ENCODE measurements at regions not wholly inside any gene's neighbourhood (a gene's known extent, or its start where the extent isn't known, plus 50 kb on each side); places are given as distances from the start of the nearest gene placed in this dataset.
"Not testable (repeated sequence)": the region's sequence is repeated elsewhere in the genome, so short reads cannot be mapped to it uniquely, and the experiment has no call there.

DNA sequence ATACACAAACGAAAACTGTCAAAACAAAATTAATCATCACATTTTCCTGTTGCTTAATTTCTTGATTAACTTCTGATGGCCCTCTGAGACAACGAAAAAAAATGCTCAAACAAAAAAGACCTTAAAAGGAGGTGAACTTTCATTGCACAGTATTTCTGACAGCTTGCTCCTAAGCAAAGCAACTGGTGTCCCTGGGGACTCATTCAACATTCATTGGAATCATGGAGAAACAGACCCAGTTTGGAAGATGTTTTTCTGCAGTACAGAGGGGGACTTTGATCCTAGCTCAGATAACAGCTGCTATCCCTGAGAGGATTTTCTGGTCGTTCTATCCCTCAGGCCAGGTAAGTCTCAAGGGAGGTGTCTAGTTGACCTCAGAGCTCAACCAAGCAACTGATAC is 378.7 kb upstream of the ATP11B start:
- no peak for DNase-seq

DNA sequence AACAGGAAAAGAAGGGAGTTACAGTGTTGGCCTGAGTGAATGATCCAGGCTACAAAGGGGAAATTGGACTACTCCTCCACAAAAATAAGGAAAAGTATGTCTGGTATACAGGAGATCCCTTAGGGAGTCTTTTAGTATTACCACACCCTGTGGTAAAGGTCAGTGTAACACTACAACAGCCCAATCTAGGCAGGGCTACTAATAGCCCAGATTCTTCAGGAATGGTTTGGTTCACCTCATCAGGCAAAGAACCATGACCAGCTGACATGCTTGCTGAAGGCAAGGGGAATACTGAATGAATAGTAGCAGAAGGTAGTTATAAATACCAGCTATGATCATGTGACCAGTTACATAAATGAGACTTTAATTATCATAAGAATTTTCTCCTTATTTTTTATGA is 372.6 kb upstream of the ATP11B start:
- DNase-seq = no peak

DNA sequence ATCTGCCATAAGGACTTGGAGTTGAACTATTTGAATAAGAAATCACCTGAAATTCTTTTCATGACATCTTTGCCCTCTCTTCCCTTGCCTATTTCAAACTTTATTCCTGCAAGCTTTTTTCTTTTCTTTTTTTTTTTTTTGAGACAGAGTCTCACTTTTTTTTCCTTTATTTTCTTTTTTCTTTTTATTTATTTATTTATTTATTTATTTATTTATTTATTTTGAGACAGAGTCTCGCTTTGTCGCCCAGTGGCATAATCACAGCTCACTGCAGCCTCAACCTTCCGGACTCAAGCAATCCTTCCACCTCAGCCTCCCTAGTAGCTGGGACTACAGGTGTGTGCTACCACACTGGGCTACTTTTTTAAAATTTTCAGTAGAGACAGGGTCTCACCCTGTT is 369.3 kb upstream of the ATP11B start:
- no peak for DNase-seq

DNA sequence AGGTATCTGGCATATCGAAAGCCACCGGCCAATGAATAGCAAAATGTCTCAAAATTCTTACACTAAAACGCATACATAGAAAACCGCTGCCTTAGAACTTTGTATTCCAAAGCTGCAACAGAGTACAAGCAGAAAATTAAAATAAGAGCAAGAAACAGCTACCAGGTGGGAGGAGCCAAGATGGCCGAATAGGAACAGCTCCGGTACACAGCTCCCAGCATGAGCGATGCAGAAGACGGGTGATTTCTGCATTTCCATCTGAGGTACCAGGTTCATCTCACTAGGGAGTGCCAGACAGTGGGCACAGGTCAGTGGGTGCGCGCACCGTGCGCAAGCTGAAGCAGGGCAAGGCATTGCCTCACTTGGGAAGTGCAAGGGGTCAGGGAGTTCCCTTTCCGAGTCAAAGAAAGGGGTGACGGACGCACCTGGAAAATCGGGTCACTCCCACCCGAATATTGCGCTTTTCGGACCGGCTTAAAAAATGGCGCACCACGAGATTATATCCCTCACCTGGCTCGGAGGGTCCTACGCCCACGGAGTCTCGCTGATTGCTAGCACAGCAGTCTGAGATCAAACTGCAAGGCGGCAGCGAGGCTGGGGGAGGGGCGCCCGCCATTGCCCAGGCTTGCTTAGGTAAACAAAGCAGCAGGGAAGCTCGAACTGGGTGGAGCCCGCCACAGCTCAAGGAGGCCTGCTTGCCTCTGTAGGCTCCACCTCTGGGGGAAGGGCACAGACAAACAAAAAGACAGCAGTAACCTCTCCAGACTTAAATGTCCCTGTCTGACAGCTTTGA is 367.2 kb upstream of the ATP11B start:
- DNase-seq = peak; percentile 50

DNA sequence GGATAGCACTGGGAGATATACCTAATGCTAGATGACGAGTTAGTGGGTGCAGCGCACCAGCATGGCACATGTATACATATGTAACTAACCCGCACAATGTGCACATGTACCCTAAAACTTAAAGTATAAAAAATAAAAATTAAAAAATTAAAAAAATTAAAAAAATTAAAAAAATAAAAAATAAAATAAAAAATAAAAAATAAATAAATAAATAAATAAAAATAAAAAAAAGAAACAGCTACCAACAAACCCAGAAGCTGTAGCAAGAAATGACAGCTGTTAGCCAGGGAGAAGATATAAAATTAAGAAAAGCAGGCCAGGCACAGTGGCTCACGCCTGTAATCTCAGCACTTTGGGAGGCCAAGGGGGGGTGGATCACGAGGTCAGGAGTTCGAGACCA is 361.3 kb upstream of the ATP11B start:
- not testable (repeated sequence) for DNase-seq

DNA sequence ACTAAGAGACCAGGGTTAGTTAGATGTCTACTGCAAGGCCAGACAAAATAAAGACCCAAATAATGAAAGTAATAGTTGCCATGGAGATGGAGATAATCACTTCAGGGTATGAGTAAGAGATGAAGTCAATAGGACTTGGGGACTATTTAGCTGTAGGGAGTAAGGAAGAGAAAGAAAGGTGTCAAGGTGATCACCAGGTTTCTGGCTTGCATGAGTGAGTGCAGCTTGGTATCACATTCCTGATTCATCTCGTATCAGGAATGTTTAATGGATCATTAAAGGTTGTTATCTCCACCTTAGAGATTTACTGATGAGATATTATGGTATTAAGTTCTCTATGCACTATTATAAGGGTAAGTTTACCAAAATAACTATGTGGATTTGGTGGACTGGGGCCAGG is 357.4 kb upstream of the ATP11B start:
- DNase-seq = peak; percentile 65

DNA sequence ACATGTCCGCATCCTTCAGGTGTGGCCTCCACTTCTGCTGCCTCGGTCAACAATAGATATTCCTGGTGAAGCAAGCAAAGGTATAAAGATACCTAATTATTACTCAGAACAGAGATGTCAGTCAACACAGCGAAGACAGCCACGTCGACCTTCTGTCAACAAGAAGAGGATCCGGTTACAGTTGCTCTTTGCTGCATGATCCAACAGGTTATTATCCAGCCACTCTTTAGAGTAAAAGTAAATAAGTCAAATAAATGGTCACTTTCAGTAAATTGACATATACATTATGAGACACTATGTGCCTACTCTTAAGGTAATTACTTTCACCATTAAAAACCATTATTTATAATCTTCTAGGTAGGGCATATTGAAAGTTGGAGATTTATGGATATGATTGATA is 356.8 kb upstream of the ATP11B start:
- DNase-seq = peak; percentile 95

DNA sequence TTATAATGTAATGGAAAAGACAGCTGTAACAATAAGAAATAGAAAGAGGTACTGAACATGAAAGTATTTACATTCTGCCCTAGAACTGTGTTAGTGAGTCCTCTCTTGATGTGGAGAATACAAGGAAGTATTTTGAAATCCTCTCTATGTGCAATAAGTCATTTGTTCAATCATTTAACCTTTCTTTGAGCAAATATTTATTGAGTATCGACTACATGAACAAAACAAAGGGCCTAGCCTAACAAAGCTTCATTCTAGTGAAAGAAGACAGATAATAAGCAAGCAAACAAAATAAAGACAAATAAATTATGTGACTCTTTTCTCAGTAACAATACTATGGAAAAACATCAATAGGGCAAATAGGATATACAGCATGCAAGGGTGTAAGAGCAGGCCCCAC is 354.9 kb upstream of the ATP11B start:
- DNase-seq = peak; percentile 97

DNA sequence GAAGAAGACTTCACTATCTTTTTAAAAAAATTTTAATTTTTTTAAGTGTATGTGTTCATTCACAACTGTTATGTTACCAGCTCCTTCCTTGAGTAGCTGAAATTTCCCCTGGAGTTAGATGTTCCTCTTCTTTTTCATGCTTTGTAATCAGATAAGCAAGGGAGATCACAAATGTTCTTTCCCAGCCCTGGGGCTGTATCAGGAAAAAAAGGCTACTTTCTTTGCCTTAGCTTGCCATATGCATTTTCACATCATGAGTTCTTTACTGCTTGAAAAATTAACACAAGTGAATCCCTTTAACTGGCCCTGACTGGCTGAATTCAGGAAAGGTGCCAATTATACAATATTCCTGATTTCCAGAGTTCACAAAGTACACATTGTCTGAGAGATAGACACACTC is 353.2 kb upstream of the ATP11B start:
- peak; percentile 17 for DNase-seq

DNA sequence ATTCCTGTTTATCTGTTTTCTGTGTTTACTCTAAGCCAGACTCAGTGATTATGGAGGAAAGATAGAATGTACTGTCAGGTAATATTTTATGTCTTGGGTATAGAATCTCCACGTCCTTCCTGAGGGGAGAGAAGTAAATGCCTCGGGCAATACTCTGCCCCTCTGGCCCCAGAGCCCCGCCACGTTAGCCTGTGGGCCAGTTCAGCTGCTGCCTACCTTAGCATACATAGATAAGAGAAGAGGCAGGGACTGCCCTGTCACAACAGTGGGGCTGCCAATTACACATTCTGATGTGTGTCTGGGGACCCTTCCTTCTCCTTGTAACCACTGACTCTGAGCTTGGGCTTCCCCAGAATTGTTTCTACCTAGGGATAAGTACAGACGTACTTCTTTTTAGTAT is 347.7 kb upstream of the ATP11B start:
- no peak for DNase-seq

DNA sequence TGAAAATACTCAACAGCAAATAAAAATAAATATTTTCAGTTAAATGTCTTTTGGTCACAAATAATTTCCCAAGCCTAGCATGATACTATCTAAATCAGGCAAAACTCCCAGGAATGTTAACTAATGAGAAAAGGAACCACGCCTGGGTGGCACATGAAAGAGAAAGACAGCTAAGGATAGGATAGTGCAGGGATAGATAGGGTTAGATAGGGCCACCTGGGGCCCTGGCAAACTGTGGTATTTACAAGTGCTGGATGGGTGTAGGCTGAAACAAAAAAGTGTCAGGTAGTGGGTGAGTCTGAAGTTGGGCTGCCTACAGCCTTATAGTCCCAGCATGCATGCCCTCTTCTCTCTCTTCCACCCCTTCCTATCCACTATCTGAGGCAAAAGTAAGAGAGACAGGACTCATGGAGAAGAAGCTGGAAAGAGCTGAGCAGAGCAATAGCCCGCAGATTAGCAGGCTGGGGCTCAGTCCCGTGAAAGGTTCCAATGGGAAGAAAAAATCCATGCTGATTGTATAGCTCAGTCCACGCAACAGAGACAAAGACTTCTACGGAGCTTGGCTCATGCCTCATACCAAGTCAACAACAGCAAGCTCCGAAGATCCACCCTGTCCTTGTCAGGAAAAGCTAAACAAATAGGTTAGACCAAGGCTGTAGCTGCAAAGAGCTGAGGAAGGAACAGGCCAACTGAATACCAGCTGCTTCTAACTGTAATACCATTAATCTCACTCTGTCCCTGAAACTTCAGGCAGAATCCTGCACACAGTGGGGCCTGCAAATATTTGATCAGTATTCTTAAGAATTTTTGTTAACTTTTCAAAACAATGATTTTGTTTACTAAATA is 342.1 kb upstream of the ATP11B start:
- peak; percentile 58 for DNase-seq

DNA sequence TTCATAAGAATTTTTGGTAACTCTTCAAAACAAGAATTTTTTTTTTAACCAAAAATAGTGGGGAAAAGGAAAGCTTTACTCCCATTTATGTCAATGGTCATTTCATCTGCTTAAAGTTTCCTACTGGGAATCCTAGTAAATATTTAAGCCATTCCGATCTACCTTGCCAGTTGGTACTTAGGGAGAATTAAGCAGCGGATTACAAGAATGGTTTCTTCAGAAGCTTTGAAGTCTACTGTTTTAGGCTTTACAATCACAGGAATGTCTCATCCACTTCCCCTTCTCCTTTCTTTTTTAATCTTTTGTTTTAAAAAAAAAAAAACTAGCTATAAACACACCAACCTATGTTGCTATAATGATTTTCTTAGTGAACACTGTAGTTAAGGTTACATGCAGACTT is 341.4 kb upstream of the ATP11B start:
- peak; percentile 32 for DNase-seq

DNA sequence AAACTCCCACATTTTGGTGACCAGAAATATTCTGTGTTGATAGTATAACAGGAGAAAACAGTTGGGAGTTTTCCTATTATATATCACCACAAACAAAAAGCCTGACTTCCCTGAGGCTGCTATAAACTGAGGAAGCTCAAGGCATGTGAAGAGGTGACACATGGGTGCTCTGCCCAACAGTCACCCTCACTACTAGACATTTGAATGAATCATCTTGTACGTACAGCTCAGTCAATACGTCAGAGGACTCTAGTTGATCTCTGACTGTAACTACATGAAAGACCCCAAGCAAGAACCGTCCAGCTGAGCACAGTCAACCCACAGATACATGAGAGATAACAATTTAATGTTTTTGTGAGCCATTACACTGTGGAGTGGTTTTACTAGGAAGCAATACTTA is 338.3 kb upstream of the ATP11B start:
- peak; percentile 6 for DNase-seq

DNA sequence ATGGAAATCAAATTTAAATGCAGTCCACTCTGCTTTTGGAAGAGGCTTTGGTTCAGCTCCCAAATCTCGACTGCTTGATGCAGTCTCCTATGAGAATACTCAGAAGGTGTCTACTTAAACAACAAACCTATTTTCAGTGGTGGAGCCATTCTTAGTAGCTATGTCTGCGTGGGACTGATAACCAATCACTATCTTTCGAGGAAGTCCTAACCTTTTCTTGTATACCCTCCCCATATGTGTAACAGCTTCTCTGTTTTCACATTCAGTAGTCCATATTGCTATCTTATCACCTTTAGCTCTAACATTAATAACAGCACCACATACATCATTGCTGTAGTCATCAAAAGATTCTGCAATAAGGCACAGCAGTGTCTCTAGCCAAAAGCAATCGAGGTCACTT is 333.0 kb upstream of the ATP11B start:
- no peak for DNase-seq

DNA sequence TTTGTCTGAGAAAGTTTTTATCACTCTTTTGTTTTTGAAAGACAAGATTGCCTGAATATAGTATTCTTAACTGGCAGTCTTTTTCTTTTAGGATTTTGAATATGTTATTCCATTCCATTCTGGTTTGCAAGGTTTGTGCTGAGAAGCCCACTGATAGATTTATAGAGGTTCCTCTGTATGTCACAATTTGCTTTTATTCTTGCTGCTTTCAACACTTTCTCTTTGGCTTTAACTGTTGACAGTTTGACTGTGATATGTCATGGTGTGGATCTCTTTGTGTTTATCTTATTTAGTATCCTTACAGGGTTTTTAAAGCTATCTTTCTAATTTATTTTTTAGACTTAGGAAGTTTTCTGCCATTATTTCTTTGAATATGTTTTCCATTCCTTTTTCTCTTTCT is 331.2 kb upstream of the ATP11B start:
- DNase-seq = no peak

DNA sequence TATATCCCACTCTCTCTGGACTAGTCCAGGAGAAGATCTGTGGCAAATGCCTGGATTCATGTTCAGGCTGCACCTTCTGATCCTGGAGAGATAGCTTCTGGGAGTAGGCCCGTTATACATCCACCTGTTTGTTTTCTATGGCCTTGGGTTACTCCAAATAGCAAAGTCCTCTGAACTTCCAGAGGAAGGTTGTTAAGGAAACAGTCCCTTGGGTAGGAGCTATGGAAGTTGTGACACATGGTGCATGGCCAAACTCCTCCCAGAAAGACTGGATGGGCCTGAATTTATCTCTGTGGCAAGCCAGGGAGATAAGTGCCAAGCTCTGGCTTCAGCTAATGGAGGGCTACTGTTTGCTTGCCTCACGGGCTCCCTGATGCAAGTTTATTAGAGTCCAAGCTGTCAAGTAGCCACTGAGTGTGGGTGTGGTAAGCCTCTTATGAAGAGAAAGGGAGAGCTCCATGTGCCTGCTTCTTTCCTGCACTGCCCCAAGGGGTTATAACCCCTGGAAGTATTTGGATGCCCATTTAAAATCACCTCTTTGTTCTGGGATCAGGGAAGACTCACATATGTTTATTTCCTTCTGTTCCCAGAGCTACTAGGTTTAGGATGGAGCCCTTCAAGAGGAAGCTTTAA is 328.7 kb upstream of the ATP11B start:
- no peak for DNase-seq

DNA sequence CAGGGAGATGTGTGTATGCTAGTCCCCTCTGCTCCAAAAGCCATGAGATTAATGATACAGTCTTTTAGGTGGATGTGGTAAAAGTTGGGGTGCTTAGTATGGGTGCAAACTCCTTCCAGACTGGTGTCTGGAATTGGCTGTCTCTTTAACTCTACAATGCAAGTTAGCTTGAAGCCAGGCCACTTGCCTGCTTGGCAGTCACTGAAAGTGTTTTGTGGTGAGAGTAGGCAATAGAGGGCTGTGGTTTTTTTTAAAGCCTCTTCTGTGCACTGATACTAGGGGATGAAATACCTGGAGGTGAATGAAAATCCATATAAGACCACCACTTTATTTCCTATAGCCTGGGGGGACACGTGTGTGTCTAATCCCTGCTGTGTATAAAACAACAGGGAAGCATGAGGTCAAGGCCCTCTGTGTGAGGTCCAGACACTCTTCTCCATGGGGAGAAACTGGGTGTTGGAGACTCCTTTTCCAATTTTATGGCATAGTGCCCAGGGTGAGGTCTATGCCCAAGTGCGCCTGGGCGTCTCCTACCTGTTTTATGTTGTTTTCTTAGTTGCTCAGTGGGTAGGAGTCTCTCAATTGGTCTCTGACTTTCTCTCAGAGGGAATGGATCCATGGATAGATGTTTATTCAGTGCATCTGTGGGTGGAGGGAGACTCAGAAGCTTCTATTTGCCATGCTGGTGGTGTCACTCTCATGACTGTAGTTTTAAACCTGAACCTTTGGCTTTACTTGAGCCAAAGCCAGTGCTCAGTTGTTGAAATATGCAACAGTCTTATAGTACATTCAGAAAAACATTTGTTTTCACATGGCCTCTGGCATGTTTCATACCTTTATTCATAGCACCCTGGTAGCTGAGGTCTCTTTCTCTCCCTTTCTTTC is 327.8 kb upstream of the ATP11B start:
- DNase-seq = no peak

DNA sequence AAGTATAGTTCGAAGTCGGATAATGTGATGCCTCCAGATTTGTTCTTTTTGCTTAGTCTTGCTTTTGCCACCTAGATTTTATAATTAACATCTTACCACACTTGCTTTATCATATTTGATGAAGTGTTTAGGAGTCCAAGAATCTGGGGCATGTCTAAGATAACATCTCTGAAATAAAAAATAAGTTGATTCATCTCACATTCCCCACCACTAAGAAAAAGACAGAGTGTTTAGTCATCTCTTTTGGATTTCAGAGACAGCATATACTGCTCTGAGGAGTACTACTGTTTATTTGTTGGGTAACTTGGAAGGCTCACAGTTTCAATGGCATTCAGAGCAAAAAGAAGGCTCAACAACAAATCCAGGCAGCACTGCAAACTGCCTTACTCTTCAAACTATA is 324.2 kb upstream of the ATP11B start:
- no peak for DNase-seq

DNA sequence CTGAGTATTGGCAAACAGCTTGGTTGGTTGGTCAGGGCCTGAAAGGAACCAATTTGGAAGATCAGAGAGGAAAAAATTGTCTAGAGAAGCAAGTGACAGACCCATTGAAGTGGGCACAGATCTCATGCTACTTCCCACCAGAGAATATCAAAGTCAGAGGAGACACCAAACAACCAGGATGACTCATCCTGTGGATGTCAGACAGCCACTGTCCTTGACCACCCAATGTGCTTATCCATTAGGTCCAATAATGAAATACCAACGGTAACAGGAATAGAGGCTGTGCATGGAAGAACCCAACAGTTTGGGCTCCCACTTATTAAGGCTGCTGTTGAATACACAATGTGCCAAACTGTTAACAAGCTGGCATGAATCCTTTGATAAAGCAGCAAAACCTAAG is 323.1 kb upstream of the ATP11B start:
- peak; percentile 25 for DNase-seq

DNA sequence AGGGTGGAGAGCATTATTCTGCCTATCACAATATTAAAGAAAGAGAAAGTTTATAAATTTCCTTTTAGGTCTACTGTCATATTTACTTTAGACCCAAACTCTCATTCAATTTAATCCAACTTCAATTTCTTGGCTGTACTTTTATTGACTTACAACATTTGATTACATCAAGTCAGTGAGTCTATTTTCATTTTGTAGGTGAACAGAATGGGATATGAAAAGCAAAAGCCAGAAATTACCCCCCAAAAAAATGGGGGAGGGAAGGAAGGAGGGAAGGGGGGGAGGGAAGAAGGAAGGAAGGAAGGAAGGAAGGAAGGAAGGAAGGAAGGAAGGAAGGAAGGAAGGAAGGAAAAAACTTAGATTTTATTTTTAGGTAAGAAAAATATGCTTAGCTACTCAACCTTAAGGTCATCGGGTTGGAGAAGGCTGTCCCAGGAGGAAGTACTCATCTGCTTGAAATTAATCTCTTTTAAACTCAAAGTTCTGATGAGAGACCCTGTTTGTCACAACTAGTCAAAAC is 320.1 kb upstream of the ATP11B start:
- DNase-seq = no peak

DNA sequence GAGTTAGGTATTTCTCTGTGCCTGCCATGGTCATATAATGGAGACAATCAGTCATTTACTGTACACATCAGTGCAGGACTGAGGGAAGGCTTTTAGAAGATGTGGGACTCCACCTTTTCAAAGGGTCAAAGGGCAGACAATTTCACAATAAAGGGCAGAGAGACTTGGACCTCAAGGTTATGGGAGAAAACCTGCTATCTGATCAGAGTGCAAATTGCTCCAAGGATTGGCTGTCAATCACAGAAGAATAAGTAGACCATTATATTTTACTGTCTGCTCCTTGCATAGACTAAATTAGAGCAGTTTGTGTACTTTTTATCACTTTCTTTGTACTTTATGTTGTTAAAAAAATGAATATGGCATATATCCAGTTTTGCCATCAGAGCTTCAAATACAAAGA is 314.9 kb upstream of the ATP11B start:
- no peak for DNase-seq
